GM21367 (cell line): ENCODE measurements at regions not wholly inside any gene's neighbourhood (a gene's known extent, or its start where the extent isn't known, plus 50 kb on each side); places are given as distances from the start of the nearest gene placed in this dataset.

Experiments
- ATAC-seq: cut with Tn5 transposase; IDR thresholded peaks from one replicate; pipeline ENCODE4 v1.9.1; 2021; ENCODE audit not compliant: unreplicated experiment

DNA sequence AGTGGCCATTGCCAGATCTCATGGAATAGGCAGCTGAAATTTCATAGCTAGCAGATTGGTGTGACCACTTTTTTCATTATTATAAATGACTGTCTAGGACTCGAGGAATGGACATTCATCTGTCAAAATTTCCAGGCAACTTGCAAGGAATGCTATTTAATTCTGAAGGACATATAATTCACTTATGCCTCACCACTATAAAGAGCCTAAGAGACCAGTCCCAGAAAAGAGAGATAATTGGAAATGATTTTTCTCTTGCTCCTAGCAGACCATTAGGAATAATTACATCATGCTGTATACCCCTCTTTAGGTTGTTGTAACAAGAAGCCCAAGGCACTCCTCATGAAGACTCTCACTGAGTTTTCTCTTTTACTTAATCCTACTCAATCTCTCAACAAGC is 557.4 kb upstream of the RAB6C start:
- ATAC-seq: no peak

DNA sequence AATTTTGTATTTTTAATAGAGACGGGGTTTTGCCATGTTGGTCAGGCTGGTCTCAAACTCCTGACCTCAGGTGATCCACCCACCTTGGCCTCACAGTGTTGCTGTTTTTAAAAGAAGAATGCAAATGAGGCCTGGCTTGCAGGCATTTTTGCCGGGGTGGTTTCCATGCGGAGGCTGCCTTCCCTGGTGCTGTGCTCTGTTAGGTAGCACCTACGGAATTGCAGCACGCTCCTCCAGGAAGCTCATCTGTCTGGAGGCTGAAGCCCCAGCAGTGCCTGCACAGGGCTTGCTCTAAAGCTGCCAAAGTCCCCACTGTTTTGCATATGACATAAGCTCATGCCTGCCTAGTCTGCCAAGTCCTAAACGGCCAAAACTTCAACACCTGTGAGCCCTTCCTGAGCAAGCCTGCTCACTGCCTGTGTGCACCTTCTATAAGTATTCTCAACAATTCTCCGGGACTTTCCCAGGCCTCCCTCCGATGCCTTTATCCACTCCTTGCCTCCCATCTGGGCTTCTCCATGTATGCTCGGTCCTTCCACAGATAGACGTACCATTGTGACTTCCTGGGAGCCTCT is 551.3 kb upstream of the RAB6C start:
- ATAC-seq: no peak

DNA sequence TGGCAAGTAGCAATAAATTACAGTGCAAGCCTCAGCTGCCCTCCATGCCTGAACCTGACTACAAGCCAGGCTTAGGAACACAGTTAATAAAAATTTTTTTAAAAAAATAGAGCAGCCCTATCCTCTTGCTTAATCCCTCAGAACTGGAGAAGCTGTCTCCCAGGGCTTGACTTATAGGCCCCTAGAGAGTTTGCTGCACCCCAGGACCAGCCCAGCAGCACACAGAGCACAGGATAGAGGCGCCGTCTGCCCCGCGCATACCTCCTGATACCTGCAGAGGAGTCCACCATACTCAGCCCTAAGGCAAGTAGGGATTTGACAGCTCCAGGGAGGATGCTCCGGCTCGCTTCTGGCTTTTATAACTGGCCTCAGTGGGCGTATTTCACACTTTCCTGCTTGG is 548.6 kb upstream of the RAB6C start:
- ATAC-seq: no peak

DNA sequence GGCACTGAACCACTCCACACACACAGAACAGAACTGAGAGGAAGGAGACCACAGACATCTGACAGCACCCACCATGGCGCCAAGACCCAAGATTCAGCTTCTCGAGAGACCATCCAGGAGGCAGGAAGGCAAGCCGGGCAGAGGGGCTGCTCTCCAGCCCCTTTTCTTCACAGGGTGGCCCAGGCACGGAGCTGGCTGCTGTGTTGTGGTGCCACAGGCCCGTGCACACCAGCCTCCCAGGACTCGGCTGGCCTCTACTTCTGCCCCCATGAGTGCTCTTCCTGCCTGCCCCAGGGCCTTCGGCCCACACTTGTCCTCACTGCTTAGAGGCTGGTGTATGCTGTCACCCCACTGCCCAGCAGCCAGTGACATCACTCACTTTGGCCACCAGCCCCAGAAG is 547.6 kb upstream of the RAB6C start:
- ATAC-seq: no peak

DNA sequence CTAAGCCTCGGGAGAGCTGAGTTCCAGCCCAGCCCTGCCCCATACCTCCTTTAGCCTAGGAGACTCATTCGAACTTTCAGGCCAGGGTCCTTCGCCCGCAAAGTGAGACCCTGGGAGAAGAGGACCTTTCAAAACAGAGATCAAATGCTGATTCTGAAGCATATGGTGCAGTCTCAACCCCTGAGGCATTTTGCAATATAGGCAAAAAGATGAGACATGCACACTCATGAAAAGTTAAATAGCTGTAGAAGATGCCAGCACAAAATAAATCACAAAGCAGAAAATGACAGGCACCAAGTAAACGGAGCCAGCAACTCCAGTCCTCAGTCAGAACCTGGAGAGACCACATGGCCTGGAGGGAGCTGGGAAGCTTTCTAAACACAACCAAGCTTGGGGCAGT is 542.7 kb upstream of the RAB6C start:
- ATAC-seq: no peak

DNA sequence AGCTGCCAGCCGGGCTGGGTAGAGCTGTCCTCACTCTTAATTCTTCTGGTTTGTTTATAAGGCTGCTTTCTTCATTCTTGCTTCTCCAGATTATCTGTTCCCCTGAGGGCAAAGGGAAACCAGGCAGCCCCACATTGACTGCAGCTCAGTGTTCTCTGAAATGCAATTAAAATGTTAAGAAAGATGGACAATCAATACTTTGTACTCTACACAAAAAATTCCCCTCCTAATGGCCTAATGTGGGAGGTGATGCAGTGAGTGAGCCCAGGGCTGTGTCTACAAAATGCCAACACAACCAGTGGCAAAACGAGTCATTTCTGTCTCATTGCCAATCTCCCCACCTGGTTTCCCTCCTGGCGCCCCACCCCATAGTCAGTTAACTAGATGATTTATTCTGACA is 541.7 kb upstream of the RAB6C start:
- ATAC-seq: no peak

DNA sequence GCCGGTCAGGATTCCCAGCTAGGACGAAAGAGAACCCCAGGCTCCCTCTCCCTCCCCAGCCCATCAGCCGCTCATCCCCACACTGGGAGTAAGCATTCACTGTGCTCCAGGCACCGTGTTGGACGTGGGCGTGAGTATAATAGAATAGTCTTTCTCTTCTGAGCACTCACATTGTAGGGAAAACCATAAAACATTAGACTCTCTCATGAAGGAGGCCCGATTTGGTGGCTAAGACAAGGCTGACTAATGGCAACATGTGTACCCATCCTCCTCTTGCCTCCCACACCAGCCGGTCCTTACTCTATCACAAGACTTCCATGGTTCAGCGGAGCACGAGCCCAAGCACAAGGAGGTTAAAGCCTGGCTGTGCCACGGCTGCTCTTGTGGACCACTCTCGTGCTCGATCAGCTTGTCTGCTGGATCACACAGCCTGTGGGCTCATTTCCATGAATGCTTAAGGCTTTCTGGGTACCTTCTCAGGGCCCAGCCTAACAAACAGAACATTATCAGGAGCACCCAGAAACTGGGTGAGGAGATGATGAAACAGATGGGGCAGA is 540.9 kb upstream of the RAB6C start:
- ATAC-seq: no peak

DNA sequence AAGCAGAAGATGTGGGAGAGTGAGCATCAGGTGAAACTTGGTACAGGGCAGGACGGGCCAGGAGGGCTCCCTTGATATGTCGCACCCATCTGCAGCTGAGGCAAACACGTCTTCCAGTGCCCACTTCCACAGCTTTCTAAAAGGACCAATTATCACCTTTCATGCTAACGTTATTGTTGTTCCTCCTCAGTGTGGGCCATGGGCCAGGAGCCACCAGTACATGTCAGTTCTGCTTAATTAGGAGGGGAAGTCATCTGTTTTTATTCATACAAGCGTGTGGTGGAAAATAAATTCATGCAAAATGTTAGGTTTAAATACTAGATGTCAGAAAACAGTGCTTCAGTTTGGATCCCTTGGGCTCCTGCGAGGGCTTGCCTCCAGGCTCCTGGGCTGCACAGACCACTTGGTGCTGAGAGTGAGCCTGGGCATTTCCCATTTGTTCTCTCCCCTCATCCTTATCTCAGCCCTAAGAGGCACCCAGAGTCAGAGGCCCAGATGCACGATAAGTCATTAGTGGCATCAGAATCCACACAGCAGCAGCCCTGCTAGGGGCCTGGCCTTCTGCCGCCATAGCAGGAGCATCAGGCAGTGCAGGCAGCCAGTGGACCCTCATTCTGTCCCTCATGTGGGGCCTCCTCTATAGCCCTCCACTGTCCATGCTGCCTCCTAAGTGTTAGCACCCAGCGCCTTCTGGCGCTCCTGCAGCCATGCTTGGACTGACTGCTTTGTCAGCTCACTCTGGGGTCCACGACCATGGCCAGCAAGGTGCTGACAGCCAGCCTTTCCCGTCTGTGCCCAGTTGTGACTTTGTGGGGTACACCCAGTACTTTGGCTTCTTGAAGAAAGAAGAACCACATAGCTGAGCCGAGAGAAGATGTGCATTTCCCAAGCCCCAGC is 539.8 kb upstream of the RAB6C start:
- no peak for ATAC-seq

DNA sequence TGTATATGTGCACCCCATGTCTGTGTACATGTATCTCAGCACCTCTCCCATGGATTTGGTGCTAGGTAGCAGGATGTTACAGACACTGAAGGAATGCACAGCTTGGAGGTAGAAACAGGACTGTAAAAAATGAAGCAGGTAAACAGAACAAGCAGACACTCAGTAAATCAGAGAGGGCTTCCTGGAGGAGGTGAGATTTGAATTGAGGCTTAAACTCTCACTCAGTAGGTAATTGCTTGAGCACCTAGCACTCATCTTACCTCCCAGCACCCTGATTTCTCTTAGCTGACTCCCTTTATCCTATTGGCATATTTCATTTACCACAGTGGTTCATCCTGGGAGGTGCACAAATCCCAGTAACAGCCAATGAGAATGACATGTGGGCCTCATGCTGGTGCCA is 537.9 kb upstream of the RAB6C start:
- ATAC-seq: no peak

DNA sequence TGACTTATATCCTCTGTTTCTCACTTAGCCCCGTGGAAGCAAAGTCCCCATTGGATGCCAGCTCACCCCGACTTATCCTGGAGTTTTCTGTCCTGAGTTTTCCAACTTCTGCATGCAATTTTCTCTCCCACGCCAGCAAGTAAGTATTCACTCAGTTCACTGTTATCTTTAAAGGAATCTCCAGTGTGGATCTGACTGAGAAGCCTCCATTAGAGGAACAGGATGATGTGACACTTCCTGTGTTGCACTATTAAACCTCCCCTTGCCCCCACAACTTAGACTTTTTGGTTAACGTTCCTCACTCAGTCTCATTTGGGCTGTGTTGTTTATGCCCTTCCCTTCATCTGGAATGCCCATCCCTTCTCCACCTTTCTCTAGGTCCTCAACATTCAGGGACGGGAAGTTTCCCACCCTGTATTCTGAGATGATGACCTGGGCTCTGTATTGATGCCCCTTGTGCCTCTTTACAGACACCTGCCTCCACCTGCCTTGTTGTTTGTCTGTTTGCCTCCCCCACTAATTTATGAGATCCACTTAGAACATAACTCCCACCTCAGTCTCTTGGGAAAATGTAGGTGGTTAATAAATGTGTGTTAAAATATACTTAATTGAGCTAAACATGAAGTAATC is 536.1 kb upstream of the RAB6C start:
- ATAC-seq: no peak

DNA sequence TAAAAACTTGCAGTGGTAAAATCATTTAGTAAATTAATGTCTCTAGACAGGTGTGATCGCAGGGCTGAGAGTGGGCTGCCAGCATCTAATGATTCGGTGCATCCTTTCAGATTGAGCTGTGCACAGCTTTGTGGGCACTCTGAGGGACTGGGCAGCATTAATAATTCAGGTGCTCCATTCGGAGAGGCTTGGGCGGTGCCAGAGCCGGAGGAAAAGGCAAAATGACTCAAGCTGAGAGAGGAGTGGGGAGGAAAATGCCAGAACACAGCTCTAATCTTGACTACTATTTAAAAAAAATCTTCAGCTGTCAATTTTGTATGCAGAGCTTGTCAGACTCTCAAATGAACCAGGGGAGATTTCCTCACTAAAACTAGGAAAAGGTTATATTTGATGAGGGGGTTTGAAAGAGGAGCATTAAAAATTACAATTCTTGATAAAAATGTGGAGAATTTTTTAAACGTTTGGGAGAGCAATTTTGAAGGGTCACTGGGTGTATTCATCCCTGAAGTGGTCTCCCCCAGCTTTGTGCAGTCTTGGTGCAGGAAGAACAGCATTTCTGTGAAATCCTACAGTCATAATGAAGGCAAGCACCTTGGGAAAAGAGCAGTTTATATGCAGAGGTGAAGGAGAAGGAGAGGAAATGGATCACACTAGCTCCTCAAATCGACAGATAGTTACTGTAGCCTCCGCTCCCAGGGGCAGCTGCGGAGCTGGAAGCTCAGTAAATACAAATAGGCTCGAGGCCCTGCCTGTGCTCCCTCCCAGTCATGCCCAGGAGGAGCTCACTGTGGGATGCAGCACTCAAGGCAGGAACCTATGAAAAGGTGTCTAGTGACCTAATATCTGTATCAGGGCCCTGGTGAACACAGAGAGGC is 535.4 kb upstream of the RAB6C start:
- no peak for ATAC-seq

DNA sequence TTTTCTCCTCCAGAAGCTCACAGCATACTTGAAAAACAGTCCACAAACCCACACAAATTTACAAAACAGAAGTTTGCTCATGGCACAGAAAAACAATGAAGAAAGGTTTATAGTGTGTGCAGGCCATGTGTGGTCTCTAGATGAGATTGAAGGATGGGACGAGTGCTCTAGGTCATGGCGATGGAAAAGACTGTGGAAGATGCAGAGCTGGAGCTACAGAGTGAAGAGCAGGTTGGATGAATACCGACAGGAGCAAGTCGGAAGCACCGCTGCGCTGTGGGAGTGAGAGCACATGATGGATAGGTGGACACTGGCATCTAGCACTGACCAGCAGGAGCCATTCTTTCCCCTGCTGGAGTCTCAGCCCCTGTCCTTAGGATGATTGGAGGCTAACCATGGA is 534.7 kb upstream of the RAB6C start:
- no peak for ATAC-seq

DNA sequence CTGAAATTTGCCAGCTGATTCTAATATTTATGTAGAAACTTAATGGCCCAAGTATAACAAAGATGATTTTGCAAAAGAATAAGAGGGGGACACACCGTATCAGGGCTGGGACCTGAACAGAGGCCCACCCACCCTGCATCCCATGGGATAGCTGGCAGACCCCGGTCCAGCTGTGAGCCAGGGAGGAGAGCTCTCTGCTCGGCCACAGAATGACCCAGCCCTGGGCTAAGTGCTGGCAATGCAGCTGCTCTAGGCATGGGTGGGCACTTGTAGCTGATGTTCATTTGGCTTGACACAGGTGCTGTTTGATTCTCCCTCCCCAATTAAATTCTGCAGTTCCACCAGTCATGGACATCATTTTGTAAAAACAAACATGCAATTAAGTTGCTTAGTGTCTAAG is 522.8 kb upstream of the RAB6C start:
- no peak for ATAC-seq

DNA sequence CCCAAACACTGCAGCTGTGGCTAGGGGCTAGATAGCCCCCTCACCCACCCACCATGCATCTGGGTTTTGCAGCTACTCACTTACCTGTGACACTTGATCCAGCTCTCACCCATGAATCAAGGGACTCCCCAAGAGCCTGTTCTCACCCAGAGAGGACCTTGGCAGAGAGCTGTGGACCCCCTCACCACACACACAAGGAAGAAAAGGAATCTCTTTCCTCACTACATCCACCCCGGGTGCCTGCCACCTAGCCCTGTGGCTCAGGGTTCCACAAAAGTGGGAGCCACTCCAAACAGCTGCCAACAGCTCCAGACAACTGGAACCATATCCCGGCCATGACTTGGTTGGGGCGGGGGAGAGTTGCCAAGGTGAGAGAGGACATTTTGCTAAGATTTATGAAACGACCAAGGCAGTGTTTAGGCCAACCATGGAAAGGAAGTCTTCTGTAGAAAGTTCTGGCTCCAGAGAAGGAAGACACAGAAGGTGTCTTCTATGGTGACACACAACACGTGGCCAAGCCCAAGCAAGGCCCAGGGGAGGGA is 522.1 kb upstream of the RAB6C start:
- ATAC-seq: no peak

DNA sequence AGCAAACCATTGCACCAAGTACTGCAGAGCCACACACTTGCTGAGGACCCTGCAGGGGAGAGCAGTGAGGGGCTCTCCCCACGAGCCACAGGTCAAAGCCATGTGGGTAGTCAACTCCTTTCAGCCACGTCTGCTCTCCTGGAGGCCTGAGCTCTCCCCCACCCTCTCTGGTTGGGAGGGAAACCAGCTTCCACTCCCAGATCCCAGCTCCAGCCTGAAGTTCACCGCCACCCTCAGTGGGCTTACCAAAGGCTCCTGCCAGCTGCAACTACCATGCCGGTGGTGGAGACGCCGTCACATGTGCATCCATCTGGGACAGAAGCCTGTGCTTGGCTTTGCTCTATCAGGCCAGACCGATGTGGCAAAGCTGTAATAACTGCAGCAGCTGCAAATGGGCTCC is 521.5 kb upstream of the RAB6C start:
- ATAC-seq: no peak

DNA sequence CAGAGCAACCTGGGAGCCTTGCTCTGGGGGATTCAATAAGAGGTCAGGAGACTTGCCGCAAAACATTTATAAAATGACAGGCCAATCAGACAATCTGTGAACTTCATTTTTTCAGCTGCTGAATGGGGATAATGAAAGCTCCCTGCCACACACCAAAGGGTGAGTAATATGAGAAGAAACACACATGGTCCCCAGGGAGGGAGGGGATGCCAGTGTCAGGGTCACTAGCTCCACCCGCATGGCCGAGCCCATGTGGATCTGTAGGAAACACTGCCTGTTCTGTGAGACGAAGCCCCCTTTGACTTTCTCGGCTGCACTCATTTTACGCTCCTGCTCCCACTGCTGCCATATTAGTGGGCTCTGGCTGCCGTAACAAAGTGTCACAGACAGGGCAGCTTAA is 521.0 kb upstream of the RAB6C start:
- ATAC-seq: no peak

DNA sequence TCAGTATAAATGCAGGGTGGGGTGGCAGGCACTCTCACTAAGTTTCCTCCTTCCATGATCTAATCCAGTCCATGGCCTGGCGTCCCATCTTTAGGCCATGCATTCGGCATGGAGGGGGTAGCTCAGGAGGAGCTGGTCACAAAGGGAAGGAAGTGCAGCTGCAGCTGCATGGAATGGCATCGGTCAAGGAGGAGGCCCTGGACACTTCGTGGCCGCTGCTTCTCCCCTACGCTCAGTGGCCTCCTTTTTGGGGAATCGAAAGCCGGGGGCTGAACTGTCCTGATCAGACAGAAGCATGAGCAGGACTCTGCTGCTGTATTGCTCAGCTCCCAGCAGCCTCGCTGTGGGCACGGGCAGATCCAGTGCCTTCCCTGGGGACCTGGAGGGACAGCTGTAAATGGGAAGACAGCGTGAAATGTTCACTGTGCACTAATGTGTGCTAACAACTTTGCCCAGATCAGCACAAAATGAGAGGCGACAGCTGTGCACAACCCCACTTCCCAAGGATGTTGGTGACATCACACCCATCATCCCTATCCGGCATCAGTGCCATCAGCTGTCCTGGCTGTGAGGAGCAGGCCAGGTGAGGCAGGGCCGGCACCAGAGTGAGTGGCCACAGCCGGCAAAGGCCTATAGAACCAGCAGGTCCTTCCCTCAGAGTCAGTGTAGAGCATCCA is 520.1 kb upstream of the RAB6C start:
- no peak for ATAC-seq

DNA sequence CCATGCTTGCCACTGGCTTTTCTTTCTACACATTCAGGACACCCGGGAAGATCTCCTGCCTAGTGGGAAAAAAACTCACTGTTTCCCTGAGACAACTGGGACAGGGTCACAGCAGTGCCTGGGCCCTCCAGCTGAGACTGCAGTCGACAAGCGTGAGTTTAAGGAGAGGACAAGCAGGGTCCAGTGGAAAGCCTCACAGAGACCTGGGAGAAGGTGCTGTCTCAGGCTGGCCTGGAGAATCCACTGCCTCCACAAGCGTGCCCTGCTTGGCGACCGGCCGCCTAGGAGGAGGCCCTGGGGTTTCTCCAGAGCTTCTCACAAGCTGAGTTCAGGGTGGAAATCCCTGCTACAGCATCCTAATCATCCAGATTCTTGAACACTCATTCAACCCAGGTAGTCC is 519.6 kb upstream of the RAB6C start:
- ATAC-seq: no peak

DNA sequence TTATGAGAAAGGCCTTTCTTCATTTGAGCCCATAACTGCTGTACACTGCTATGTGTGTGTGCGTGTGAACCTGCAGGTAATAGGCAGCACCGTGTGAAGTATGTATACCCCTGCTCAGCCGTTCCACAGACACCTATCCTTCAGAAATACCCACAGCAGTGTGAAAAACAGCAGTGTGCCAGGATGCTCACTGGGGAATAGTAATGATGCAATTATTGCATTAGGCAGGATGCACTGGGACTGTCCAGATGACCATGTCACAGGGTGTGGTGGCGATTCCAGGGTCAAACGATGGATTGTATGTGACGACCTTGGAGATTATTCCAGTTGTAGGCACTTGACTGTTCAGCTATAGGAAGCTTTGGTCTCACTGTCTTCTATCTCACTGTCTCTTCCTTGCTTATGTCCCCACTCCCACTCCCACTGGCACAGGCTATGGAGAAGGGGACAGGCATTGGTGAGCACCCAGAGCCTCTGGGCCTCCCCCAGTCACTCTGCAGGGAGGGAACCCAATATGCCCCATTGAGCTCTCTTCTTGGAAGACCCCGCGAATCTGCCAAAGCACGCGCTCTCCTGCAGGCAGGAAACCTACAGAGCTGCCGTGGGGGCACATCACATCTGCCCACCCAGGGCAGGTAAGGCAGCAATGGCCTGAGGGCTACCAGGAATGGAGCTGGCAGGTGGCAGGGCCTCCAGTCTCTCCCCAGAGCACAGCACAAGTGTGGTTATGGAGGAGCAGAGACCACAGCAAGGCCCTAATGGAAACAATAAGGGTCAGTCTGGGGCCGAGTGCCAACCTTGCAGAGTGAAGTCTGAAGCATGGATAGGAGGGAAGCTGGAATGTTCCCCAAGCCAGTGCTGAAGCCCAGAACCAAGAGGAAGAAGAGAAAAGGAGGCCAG is 518.9 kb upstream of the RAB6C start:
- no peak for ATAC-seq
